HG03571 (cell line): ENCODE measurements at regions not wholly inside any gene's neighbourhood (a gene's known extent, or its start where the extent isn't known, plus 50 kb on each side); places are given as distances from the start of the nearest gene placed in this dataset.
"Not testable (repeated sequence)": the region's sequence is repeated elsewhere in the genome, so short reads cannot be mapped to it uniquely, and the experiment has no call there.

Experiments used
- ATAC-seq: cut with Tn5 transposase; IDR thresholded peaks from one replicate; pipeline ENCODE4 v1.9.1; 2021; ENCODE audit not compliant: unreplicated experiment

DNA sequence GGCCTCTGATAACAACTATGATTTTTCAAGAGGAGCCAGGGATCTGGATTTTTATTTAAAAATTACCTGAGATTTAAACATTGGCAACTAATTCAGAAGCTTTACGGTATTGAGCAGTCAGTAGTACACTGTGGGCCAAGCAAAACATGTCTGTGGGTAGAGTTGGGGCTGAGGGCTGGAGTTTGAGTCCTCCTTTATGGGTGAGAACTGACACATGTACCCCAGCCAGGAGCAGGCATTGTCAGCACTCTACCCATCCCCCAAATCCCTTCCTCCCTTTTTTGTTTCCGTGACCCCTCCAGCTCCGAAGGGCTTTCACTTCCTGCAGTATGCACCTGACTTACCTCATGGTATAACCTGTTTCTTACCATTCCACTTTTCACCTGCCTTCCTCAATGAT lies 131.4 kb downstream of the SNX5 start:
- no peak for ATAC-seq

- ATAC-seq: no peak
These were observed 132.2 kb downstream of the SNX5 start for GRCh38 chr20:17836303-17836861.

DNA sequence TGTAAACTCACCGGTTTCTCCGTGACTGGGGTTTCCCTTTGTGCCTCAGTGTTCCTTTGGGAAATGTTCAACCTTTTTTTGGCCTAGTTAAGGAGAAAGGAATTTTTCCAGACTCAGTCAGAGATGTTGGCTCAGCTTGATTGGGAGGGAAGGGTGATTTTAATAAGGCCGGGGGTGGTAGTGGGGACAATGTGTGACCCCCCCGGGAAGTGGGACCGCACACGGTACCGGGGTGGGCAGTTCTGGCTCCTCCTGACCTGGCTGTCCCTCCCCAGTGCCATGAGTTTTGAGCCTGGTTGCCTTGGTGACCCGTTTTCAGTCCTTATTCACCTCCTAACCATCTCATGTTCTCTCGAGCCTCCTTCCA lies 132.7 kb downstream of the SNX5 start:
- ATAC-seq: no peak

DNA sequence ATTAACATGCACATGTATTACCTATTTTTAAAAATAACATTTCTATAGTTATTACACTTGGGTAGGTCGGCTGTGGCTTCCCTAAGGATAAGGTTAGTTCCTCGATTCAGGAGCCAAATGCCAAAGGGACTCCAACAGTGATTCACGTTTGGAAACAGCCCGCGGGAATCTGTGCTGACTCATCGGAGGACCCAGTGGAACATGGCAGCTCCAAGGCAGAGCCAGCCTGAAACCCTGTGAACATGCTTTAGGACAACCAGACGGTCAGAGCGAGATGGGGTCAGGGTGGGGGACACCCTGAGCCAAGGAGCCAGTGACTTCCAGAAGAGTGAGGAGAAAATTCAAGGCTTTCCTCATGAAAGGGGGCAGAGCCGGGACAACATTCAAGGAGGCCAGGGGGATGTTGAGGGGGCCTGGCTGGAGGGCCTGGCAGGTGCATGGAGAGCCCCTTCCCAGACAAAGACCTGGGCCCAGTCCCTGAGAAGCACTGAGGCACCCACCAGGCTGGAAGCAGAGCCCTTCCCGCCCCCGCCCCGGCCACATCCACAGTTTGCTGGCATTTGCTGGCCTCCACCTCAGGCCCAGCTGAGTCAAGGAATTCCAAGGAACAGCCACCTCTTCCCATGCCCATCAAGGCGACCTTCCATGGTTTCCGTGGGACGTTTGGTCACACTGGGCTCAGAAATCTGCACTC lies 133.2 kb downstream of the SNX5 start:
- ATAC-seq: no peak

- ATAC-seq: no peak
These were observed 133.8 kb downstream of the SNX5 start for GRCh38 chr20:17834804-17835203.

- no peak for ATAC-seq
These were observed 133.4 kb downstream of the BANF2 start for GRCh38 chr20:17833036-17833674.

DNA sequence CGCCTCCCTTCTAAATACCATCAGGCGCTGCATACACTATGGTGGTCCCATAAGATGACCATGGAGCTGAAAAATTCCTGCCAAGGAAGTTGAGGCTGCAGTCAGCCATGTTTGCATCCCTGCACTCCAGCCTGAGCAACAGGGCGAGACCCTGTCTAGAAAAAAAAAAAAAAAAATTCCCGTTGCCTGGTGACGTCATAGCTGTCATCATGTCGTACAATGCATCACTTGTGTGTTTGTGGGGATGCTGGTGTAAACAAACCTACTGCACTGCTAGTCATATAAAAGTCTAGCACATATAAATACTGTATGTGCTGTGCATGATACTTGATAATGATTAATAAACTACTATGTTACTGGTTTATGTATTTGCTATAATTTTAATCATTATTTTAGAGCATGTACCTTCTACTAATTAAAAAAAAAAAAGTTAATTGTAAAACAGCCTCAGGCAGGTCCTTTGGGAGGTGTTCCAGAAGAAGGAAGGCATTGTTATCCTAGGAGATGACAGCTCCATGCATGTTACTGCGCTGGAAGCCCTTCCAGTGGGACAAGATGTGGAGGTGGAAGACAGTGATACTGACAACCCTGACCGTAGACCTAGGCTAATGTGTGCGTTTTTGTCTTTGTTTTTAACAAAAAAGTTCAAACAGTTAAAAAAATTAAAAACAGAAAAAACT lies 132.6 kb downstream of the BANF2 start:
- ATAC-seq: no peak

- ATAC-seq: no peak
These were observed 128.9 kb downstream of the BANF2 start for GRCh38 chr20:17828598-17829144.

DNA sequence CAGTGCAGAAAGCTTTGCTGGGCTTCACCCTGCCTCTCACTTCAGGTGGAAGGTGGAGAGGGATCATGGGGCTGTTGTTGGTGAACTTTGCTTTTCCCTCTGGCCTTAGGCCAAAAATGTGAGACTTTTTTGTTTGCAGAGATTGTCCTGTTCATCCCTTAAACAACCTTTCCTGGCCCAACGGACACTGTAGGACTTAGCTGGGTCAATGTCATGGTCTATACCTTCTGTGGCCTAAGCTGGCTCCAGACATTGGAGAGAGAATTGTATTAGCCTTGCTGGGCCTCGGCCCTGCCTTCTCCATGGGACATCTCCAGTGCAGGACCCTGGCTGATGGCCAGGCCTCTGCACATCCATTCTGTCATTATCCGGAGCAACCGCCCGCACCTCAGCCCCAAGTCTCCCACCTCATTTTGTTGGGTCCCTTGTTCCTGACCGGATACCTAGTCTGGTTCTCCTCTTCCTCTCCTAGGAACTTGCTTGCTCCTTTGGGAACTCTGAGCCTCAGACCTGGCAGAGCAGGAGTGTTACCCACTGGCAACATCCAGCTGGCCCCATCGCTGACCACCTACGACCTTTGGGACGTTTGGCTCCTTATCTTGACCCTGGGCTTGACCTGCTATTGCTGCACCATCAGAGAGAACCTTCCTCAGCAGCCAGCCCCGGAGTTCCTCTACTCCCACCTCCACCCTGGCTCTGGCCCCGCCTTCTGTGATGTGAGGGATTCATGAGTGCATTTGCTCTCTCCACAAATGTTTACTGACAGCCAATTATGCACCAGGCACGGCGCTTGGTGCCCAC lies 128.2 kb downstream of the BANF2 start:
- ATAC-seq: no peak

DNA sequence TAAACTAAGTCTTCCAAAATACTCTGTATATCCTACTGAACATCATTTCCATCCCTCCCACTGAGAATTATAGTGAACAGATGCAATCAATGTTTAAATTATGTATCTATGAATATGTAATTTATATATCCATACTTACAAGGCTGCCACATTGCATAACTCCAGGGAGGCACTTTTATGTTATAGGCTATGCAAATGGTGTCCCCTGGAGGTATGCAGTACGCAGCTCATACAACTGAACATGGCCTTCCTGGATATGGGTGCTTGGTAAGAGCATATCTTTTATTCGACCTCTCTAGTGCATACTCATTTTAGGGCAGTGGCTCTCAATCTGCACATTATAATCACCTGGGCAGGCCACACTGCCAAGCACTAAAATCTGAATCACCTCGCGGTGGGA lies 127.3 kb downstream of the BANF2 start:
- no peak for ATAC-seq

- peak; percentile 92 for ATAC-seq
These were observed 126.4 kb downstream of the BANF2 start for GRCh38 chr20:17825960-17826843.

- no peak for ATAC-seq
These were observed 125.6 kb downstream of the BANF2 start for GRCh38 chr20:17825252-17825959.

DNA sequence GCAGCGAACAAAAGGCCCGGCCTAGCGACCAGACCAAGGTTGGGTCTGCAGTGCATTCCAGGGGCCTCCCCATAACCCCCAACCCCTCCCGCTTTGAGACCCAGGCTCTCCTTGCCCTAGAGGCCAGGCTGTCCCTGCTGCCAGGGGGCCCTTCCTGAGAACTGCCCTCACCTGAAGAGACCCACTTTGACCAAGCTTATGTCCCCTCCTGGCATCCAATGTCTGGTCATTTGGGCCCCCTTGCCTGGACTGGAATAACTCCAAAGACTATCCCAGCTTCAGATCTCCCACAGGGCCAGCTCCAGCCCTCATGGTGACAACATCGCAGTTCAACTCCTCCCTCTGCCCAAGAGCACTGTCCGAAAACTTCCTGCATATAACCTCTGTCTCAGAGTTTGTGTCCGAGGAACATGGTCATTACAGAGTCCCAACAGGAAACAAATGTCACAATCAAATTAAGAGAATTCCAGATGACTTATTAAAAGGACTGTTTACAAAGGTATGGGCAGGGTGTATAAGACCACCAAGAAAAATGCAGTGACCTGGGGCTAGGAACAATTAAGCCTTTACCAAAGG lies 125.0 kb downstream of the BANF2 start:
- no peak for ATAC-seq

DNA sequence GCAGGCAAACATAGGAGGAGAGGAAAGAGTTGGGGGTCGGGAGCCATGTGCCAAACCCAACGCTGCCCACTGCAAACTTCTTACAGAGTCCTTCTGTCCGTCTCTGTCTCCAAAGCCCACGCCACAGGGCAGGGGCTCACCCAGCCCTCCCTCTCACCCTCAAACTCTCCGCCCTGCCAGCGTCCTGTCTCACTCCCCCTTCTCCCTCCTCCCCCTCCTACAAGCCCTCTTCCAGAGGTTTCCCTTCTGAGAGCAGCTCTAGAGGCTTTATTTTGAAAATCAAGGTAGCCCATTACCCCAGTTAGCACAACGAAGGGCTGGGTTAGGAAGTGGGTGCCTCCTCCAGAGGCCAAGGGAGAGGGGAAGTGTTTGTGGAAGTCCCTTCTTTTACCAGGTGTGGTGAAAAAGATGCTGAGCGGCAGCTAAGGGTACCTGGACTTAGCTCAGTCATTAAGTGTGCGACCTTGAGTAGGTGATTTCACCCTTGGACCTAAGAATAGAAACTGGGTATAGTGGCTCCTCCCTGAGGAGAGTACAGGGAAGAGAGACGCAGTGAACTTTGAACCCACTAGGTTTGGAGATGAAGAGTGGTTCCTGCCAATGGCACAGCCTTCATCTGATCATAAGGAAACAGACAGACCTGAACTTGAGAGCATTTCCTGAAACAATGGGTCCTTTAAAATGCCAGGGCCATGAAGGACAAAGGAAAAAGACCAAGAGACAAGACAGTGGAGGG lies 123.8 kb downstream of the BANF2 start:
- ATAC-seq: no peak

DNA sequence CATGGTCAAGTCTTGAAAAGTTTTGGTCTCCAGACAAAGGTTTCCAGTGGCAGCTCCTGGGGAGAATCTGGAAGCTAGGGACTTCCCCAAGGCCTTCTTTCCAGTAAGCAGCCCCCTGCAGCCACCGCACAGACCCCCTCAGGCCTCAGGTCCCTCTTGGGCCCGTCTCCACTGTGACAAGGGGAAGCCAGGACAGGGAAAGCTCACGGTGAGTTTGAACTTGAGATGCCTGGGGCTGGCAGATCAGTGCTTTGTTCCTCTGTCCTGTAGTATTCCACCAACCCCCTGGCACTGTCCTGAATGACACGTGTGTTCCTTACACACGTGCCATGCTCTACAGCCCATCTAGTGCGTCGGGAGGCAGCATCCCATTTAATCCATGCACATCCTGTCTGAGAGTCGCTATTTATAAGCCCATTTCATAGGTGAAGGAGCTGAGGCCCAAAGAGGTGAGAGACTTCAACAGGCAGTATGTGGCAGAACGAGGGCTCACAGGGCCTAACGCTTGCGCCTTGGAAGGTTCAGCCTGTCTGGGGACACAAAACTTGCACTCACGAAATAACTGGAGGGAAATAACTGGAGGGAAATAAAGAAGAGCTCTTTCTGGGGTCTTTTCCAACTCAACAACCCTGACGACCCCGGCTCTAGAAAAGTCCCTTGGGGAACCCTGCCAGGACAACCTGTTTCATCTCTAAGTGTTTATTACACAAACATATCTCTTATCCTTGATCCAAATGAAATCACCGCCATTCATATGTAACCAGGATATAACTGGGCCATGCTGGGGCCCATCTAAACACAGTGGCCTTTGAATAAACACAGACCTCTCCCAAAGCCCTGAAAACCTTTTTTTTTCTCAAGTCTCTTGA lies 123.0 kb downstream of the BANF2 start:
- no peak for ATAC-seq

DNA sequence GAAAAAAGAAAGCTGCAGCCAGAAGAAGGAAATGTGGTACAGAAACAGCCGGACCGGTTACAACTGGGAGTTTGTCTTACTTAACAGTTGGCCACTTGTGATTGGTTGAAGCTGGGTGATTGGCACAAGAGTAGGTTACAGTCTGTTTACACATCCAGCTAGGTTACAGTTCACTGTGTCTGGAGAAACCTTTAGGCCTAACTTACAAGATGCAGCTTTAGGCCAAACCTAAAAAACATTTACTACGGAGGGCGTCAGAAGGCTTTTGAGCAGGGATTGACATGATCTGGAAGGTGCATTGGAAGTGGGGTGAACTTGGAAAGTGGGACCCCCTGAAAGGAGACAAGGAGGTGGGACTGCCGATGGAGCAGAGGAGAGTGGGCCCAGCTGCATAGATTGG lies 122.3 kb downstream of the BANF2 start:
- no peak for ATAC-seq

- not testable (repeated sequence) for ATAC-seq
These were observed 121.8 kb downstream of the BANF2 start for GRCh38 chr20:17821606-17822005.
